ENCODE measurements at regions not wholly inside any gene's neighbourhood (a gene's known extent, or its start where the extent isn't known, plus 50 kb on each side); places are given as distances from the start of the nearest gene placed in this dataset.

DNA sequence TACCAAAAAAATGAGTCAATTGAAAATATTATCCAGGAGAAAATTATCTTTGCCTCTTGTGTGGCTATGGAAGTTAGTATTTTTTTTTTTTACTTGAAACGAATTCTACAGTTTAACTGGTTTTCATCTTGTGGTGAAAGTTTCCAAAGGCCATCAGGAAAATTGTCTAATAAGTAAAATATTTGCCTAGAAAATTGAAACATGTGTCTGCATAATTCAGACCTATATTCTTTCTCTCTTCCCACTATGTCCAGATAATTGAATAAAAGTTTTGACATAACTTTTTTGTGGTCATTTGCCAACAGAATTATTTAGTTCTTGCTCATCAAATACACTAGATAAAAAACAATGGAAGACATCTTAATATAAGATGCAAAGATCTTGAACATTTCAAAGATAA lies 321.5 kb upstream of the RPS23 start:
- CTCF ChIA-PET = no interaction called here
- no peak for DNase-seq (ENCODE audit: low read depth, low spot score)

GRCh38 chr5:82599030-82599429 lies 320.9 kb upstream of the RPS23 start:
- H3K4me3 ChIP-seq (ENCODE audit: low read depth, low read length) = no peak overlapping the region
- DNase-seq (ENCODE audit: low read depth, low spot score) = no peak
- ChIA-PET CTCF (interaction anchor here (0.6 kb wide), 1 partner anchor 115 kb away, joined by 3 read pairs; no protein-coding TSS in a partner anchor), POLR2A (no interaction called here)
- no peak for TF ChIP-seq CTCF (IDR thresholded peaks at IDR 0.05; ENCODE audit: insufficient read depth, low read length, missing control alignments)

More for the DNA sequence above, 321.5 kb upstream of the RPS23 start:
- H3K4me3 ChIP-seq (ENCODE audit: low read depth, low read length) = no peak overlapping the region
- TF ChIP-seq CTCF (IDR thresholded peaks at IDR 0.05; ENCODE audit: insufficient read depth, low read length, missing control alignments) = no peak
- POLR2A ChIA-PET = no interaction called here

DNA sequence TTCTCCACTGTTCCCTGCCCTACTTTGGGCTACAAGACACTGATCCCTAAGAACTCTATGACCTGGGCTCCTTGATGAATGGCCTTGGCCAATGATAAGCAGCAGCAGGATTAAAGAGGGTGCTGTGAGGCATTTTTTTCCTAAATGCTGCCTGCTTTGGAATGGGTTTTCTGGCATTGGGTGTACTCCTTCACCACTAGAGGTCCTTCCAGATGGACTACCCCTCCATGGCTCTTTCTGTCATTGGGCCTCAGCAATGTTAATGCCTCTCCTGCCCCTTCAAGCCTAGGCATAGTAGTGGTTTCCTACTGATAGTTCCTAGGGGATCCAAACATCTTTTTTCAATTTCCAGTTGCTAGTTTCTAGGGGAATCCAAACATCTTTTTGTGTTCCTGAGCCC lies 319.3 kb upstream of the RPS23 start:
- no peak for DNase-seq (ENCODE audit: low read depth, low spot score)
- TF ChIP-seq CTCF (IDR thresholded peaks at IDR 0.05; ENCODE audit: insufficient read depth, low read length, missing control alignments) = no peak
- ChIA-PET POLR2A (no interaction called here), CTCF (interaction anchor here (1.2 kb wide), 1 partner anchor 233 kb away, joined by 3 read pairs; no protein-coding TSS in a partner anchor)
- H3K4me3 ChIP-seq (ENCODE audit: low read depth, low read length) = no peak overlapping the region

DNA sequence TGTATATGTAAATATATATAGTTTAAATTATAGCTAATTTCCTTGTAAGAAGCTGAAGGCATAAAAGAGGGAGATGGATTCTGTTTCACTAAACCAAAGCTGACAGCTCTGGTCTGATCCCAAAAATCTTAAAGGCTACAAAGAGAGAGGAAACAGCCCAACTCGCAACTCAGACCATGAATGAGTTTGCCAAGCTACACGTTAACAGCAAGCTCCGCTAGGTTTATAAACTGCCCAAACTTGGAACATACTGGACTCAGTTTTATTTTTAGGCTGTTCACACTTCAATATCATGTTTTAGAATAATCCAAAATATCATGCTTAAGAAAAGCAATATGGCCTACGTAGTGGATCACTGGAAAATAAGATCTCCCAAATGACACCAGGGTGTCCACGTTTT lies 318.3 kb upstream of the RPS23 start:
- CTCF ChIA-PET = no interaction called here
- POLR2A ChIA-PET = no interaction called here
- no peak for TF ChIP-seq CTCF (IDR thresholded peaks at IDR 0.05; ENCODE audit: insufficient read depth, low read length, missing control alignments)
- no peak overlapping the region for H3K4me3 ChIP-seq (ENCODE audit: low read depth, low read length)
- no peak for DNase-seq (ENCODE audit: low read depth, low spot score)

DNA sequence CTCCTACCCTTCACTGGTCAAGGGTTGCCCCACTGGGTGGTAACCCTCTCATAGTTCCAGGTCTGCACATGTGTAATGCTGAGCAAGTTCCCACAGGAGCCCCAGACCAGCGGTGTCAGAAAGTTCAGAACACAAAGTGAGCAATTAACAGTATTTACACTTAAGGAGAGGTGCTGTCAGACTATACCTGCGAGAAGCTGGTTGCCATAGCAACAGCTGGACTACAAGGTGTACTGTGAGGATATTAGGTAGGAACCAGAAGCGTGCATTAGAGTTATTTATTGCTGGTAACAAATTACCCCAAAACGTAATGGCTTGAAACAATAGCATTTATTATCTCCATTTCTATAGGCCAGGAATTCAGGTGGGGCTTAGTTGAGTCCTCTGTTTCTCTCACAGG lies 317.0 kb upstream of the RPS23 start:
- CTCF ChIA-PET = no interaction called here
- H3K4me3 ChIP-seq (ENCODE audit: low read depth, low read length) = no peak overlapping the region
- TF ChIP-seq CTCF (IDR thresholded peaks at IDR 0.05; ENCODE audit: insufficient read depth, low read length, missing control alignments) = no peak
- DNase-seq (ENCODE audit: low read depth, low spot score) = no peak
- POLR2A ChIA-PET = interaction anchor here (0.6 kb wide), 1 partner anchor 10 kb away, joined by 3 read pairs; no protein-coding TSS in a partner anchor

DNA sequence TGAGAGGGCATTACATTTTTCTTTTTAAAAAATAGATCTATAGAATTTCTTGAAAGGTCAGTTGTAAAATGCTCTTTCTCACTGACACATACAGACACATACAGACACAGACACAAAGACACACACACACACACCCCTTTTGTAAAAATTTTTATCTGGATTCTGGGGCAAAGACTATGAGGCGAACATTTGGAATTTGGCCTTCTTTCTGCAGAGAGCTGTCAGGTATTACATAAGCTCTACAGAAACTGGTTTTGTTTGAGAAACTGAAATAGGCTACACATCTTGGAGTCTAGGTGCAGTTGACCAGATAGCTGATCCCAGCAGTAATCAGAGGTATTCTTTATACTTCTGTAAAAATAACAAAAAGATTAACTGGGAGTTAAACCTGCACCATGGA lies 315.9 kb upstream of the RPS23 start:
- CTCF ChIA-PET = no interaction called here
- no peak overlapping the region for H3K4me3 ChIP-seq (ENCODE audit: low read depth, low read length)
- no peak for TF ChIP-seq CTCF (IDR thresholded peaks at IDR 0.05; ENCODE audit: insufficient read depth, low read length, missing control alignments)
- no peak for DNase-seq (ENCODE audit: low read depth, low spot score)
- POLR2A ChIA-PET = no interaction called here
